ENCODE measurements at regions not wholly inside any gene's neighbourhood (a gene's known extent, or its start where the extent isn't known, plus 50 kb on each side); places are given as distances from the start of the nearest gene placed in this dataset.

DNA sequence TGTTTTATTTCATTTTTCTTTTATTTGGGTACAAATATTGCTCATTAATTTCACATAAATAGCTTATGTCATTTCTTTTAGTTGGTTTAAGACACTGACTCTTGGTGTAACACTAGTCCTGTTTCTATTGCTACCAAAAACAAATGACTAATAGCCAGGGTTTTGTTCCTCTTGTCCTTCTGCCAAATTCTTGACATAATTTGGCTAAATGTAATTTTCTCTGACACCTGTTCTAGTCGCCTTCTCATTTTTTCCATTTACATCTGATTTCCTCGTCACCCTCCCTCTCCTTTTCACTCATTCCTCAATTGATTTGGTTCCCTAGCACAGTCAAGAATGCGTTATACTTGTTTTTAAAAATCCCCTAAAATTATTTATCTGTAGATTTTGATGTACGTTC lies 1718.7 kb downstream of the EFNB2 start:
- H3K4me3 ChIP-seq (replicated peaks in 1 of 4; ENCODE audit: control extremely low read depth in 1 of 4, insufficient read depth in 1 of 4, low read depth in 3 of 4, low read length in 4 of 4): no peak overlapping the region
- H3K79me2 ChIP-seq (ENCODE audit: control insufficient read depth, insufficient read depth, low read length): no peaks in the 10 kb centered on the region
- no peak overlapping the region for H2AFZ ChIP-seq (ENCODE audit: low read length)
- no peaks in the 10 kb centered on the region for H4K20me1 ChIP-seq (ENCODE audit: control insufficient read depth, extremely low read depth, insufficient read depth, low read length)
- no peak overlapping the region for H3K27ac ChIP-seq (ENCODE audit: insufficient read depth, low read length)
- H3K9me3 ChIP-seq (ENCODE audit: control insufficient read depth, insufficient read depth, low read depth, low read length): no peaks in the 10 kb centered on the region
- H3K4me1 ChIP-seq (ENCODE audit: control insufficient read depth, extremely low read depth, insufficient read depth, low read length): no peaks in the 10 kb centered on the region
- TF ChIP-seq EZH2 (IDR thresholded peaks at IDR 0.05; ENCODE audit: low read length, missing control alignments): no peak
- TF ChIP-seq, protein P1, sequence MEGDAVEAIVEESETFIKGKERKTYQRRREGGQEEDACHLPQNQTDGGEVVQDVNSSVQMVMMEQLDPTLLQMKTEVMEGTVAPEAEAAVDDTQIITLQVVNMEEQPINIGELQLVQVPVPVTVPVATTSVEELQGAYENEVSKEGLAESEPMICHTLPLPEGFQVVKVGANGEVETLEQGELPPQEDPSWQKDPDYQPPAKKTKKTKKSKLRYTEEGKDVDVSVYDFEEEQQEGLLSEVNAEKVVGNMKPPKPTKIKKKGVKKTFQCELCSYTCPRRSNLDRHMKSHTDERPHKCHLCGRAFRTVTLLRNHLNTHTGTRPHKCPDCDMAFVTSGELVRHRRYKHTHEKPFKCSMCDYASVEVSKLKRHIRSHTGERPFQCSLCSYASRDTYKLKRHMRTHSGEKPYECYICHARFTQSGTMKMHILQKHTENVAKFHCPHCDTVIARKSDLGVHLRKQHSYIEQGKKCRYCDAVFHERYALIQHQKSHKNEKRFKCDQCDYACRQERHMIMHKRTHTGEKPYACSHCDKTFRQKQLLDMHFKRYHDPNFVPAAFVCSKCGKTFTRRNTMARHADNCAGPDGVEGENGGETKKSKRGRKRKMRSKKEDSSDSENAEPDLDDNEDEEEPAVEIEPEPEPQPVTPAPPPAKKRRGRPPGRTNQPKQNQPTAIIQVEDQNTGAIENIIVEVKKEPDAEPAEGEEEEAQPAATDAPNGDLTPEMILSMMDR (conservative IDR thresholded peaks at IDR 0.05 in 1 of 2, IDR thresholded peaks at IDR 0.05 in 1 of 2; ENCODE audit: low read depth in 1 of 2, low read length in 2 of 2): no peak
- DNase-seq (ENCODE audit: low read depth in 2 of 2): peak in 1 of 2 donors; percentile 21
- H3K4me2 ChIP-seq (ENCODE audit: extremely low read depth, insufficient read depth, low read length): no peak overlapping the region
- no peaks in the 10 kb centered on the region for H3K27me3 ChIP-seq (ENCODE audit: control insufficient read depth, insufficient read depth, low read length)
- H3K9ac ChIP-seq (ENCODE audit: insufficient read depth, low read length): no peak overlapping the region
- H3K36me3 ChIP-seq (ENCODE audit: control insufficient read depth, insufficient read depth, low read length): no peaks in the 10 kb centered on the region

DNA sequence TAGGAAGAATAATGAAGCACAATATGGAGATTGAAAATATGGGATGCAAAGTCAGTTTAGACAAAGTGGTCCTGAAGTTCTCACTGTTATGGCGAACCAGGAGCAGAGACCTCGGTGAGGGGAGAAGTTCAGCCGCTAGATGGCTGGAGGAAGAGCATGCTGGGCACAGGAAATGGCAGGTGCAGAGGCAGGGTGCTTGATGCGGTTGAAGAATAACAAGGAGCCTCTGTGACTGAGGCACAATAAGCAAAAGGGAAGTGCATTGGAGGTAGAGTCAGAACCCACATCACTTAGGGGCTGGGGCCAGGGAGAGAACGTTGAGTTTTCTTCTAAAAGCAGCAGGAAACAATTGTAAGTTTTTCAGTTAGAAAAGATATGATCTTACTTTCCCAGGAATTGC lies 1725.2 kb downstream of the EFNB2 start:
- Histone ChIP-seq H3K4me2 (ENCODE audit: extremely low read depth, insufficient read depth, low read length) (no peak overlapping the region), H3K9ac (ENCODE audit: insufficient read depth, low read length) (no peak overlapping the region), H3K27me3 (ENCODE audit: control insufficient read depth, insufficient read depth, low read length) (no peaks in the 10 kb centered on the region), H3K36me3 (ENCODE audit: control insufficient read depth, insufficient read depth, low read length) (no peaks in the 10 kb centered on the region), H4K20me1 (ENCODE audit: control insufficient read depth, extremely low read depth, insufficient read depth, low read length) (no peaks in the 10 kb centered on the region), H2AFZ (ENCODE audit: low read length) (no peak overlapping the region), H3K4me3 (replicated peaks in 1 of 4; ENCODE audit: control extremely low read depth in 1 of 4, insufficient read depth in 1 of 4, low read depth in 3 of 4, low read length in 4 of 4) (no peak overlapping the region), H3K9me3 (ENCODE audit: control insufficient read depth, insufficient read depth, low read depth, low read length) (no peaks in the 10 kb centered on the region), H3K79me2 (ENCODE audit: control insufficient read depth, insufficient read depth, low read length) (no peaks in the 10 kb centered on the region), H3K27ac (ENCODE audit: insufficient read depth, low read length) (no peak overlapping the region), H3K4me1 (ENCODE audit: control insufficient read depth, extremely low read depth, insufficient read depth, low read length) (no peaks in the 10 kb centered on the region)
- TF ChIP-seq EZH2 (IDR thresholded peaks at IDR 0.05; ENCODE audit: low read length, missing control alignments): no peak
- TF ChIP-seq, protein P1 (conservative IDR thresholded peaks at IDR 0.05 in 1 of 2, IDR thresholded peaks at IDR 0.05 in 1 of 2; ENCODE audit: low read depth in 1 of 2, low read length in 2 of 2): no peak
- DNase-seq (ENCODE audit: low read depth in 2 of 2): no peak

DNA sequence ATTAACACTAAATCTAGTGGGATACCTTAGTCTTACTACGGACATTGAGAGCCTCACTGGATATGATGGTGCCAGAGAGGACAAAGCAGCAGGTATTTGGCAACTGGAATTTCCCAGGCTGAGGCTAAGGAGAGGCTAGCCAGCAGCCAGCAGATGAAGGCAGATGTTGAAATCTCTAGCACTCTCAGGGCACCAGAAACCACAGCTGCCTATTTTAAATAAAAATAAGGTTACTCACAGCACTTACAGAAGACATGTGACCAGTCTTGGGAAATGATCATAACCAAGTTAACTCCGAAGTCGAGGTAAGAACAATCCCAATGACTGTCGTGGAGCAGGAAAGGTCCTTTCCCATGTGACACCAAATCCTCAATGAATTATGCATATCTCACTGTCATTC lies 1726.0 kb downstream of the EFNB2 start:
- TF ChIP-seq, protein P1 (conservative IDR thresholded peaks at IDR 0.05 in 1 of 2, IDR thresholded peaks at IDR 0.05 in 1 of 2; ENCODE audit: low read depth in 1 of 2, low read length in 2 of 2): no peak
- TF ChIP-seq EZH2 (IDR thresholded peaks at IDR 0.05; ENCODE audit: low read length, missing control alignments): no peak
- H4K20me1 ChIP-seq (ENCODE audit: control insufficient read depth, extremely low read depth, insufficient read depth, low read length): no peaks in the 10 kb centered on the region
- no peaks in the 10 kb centered on the region for H3K9me3 ChIP-seq (ENCODE audit: control insufficient read depth, insufficient read depth, low read depth, low read length)
- no peak overlapping the region for H3K9ac ChIP-seq (ENCODE audit: insufficient read depth, low read length)
- no peak overlapping the region for H3K4me3 ChIP-seq (replicated peaks in 1 of 4; ENCODE audit: control extremely low read depth in 1 of 4, insufficient read depth in 1 of 4, low read depth in 3 of 4, low read length in 4 of 4)
- no peaks in the 10 kb centered on the region for H3K36me3 ChIP-seq (ENCODE audit: control insufficient read depth, insufficient read depth, low read length)
- no peaks in the 10 kb centered on the region for H3K27me3 ChIP-seq (ENCODE audit: control insufficient read depth, insufficient read depth, low read length)
- H3K4me2 ChIP-seq (ENCODE audit: extremely low read depth, insufficient read depth, low read length): no peak overlapping the region
- DNase-seq (ENCODE audit: low read depth in 2 of 2): peak; percentile 45 to 52
- no peaks in the 10 kb centered on the region for H3K79me2 ChIP-seq (ENCODE audit: control insufficient read depth, insufficient read depth, low read length)
- H3K27ac ChIP-seq (ENCODE audit: insufficient read depth, low read length): no peak overlapping the region
- no peaks in the 10 kb centered on the region for H3K4me1 ChIP-seq (ENCODE audit: control insufficient read depth, extremely low read depth, insufficient read depth, low read length)
- no peak overlapping the region for H2AFZ ChIP-seq (ENCODE audit: low read length)
